ENCODE measurements at regions not wholly inside any gene's neighbourhood (a gene's known extent, or its start where the extent isn't known, plus 50 kb on each side); places are given as distances from the start of the nearest gene placed in this dataset.

DNA sequence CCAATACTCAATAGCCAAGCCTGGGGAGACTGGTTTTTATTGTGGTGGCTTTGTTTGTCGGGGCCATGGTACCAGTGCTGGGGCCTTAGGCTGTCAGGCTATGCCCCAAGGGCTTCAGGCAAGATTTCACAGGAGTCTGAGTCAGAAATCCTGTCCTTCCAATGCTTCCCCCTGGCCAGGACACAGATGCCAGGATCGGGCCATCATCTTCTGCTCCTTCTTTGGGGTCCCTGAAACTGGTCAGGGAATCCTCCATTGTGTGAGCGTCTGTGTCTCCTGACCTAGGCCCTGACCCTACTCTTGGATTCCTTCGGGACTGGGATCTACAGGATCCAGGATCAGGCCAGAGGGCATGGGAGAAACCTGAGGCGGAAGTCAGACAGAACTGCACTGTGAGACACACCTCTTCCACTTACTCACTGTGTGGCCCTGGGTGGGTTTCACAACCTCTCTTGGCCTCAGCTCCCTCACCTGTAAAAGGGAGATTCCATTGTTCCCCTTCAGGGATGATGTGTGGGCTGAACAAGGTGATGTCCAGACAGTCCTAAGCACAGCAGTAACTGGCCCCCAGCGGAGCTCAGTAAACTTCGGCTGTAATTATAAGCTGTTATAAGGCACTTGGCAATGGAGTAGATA is 292.7 kb downstream of the UACA start:
- TF ChIP-seq, protein P1, sequence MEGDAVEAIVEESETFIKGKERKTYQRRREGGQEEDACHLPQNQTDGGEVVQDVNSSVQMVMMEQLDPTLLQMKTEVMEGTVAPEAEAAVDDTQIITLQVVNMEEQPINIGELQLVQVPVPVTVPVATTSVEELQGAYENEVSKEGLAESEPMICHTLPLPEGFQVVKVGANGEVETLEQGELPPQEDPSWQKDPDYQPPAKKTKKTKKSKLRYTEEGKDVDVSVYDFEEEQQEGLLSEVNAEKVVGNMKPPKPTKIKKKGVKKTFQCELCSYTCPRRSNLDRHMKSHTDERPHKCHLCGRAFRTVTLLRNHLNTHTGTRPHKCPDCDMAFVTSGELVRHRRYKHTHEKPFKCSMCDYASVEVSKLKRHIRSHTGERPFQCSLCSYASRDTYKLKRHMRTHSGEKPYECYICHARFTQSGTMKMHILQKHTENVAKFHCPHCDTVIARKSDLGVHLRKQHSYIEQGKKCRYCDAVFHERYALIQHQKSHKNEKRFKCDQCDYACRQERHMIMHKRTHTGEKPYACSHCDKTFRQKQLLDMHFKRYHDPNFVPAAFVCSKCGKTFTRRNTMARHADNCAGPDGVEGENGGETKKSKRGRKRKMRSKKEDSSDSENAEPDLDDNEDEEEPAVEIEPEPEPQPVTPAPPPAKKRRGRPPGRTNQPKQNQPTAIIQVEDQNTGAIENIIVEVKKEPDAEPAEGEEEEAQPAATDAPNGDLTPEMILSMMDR (conservative IDR thresholded peaks at IDR 0.05 in 1 of 2, IDR thresholded peaks at IDR 0.05 in 1 of 2; ENCODE audit: low read depth in 1 of 2, low read length in 2 of 2) = no peak
- TF ChIP-seq EZH2 (IDR thresholded peaks at IDR 0.05; ENCODE audit: low read length, missing control alignments) = no peak
